ENCODE measurements at regions not wholly inside any gene's neighbourhood (a gene's known extent, or its start where the extent isn't known, plus 50 kb on each side); places are given as distances from the start of the nearest gene placed in this dataset.

DNA sequence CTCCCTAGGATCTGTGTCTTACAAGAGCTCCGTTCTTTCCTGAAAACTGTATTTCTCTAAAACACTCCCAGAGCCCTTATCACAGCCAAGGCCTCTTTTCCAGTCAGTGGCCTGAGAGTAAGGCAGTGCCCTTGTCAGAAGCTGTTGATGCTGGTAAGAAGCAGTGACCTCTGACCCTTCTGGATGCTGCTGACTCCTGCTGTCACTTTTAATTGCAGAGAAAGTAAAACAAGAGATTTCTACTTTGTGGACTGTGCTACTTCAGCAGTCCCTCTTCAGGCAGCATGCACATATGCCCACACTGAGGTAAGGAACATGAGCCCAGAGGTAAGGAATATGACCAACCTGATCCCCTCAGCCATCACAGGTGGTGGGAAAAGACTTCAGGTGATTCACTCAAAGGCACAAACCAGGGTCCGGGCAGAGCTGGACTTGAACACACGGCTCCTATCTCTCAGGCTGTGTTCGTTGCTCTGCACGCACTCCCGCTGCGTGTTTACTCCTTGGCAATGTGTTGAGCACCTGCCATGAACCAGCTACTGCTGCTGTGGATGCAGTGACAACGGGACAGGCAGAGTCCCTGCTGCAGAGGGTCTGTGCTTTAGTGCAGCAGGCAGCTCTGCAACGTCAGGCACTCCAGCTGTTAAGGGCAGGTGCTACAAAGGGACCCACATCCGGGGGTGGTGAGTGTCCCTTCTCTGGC is 201.9 kb upstream of the CST7 start:
- Mint-ChIP-seq H3K9me3 (no peaks in the 10 kb centered on the region), H3K36me3 (no peaks in the 10 kb centered on the region), H3K27me3 (no peaks in the 10 kb centered on the region), H3K4me3 (no peak overlapping the region), H3K27ac (peak overlapping the region; percentile 48), H3K4me1 (ENCODE audit: unreplicated experiment) (peaks cover 7% of the 10 kb centered on the region)
- peak; percentile 34 for DNase-seq (ENCODE audit: extremely low spot score, unreplicated experiment)
- TF ChIP-seq, protein P1, sequence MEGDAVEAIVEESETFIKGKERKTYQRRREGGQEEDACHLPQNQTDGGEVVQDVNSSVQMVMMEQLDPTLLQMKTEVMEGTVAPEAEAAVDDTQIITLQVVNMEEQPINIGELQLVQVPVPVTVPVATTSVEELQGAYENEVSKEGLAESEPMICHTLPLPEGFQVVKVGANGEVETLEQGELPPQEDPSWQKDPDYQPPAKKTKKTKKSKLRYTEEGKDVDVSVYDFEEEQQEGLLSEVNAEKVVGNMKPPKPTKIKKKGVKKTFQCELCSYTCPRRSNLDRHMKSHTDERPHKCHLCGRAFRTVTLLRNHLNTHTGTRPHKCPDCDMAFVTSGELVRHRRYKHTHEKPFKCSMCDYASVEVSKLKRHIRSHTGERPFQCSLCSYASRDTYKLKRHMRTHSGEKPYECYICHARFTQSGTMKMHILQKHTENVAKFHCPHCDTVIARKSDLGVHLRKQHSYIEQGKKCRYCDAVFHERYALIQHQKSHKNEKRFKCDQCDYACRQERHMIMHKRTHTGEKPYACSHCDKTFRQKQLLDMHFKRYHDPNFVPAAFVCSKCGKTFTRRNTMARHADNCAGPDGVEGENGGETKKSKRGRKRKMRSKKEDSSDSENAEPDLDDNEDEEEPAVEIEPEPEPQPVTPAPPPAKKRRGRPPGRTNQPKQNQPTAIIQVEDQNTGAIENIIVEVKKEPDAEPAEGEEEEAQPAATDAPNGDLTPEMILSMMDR (conservative IDR thresholded peaks at IDR 0.05), result no peak

GRCh38 chr20:24747881-24748595 is 201.0 kb upstream of the CST7 start:
- no peaks in the 10 kb centered on the region for H3K27me3 Mint-ChIP-seq
- no peaks in the 10 kb centered on the region for H3K36me3 Mint-ChIP-seq
- TF ChIP-seq, protein P1 (conservative IDR thresholded peaks at IDR 0.05), result no peak
- peaks cover 7% of the 10 kb centered on the region for H3K4me1 Mint-ChIP-seq (ENCODE audit: unreplicated experiment)
- no peaks in the 10 kb centered on the region for H3K9me3 Mint-ChIP-seq
- no peak overlapping the region for H3K27ac Mint-ChIP-seq
- no peak overlapping the region for H3K4me3 Mint-ChIP-seq
- DNase-seq (ENCODE audit: extremely low spot score, unreplicated experiment), result peak; percentile 43

DNA sequence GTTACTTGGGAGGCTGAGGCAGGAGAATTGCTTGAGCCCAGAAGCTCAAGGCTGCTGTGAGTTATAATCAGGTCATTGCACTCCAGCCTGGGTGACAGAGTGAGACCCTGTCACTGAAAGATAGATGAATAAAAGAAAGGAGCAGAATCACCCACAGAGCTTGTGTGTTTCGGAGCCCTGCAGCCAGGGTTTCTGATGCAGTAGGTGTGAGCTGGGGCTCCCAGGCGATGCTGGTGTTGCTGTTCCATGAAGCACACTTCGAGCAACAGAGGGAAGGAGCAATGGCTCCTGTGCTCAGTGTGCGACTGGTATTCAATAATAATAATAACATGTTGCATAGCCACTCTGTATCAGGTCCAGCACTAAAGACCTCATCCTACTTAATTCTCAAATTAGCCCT is 197.5 kb upstream of the CST7 start:
- TF ChIP-seq, protein P1 (conservative IDR thresholded peaks at IDR 0.05), result no peak
- Mint-ChIP-seq H3K36me3 (no peaks in the 10 kb centered on the region), H3K27ac (no peak overlapping the region), H3K4me1 (ENCODE audit: unreplicated experiment) (peaks cover 26% of the 10 kb centered on the region), H3K27me3 (no peaks in the 10 kb centered on the region), H3K4me3 (no peak overlapping the region), H3K9me3 (no peaks in the 10 kb centered on the region)
- DNase-seq (ENCODE audit: extremely low spot score, unreplicated experiment), result peak; percentile 18

- Mint-ChIP-seq H3K27ac (no peak overlapping the region), H3K9me3 (no peaks in the 10 kb centered on the region), H3K27me3 (no peaks in the 10 kb centered on the region), H3K4me3 (no peak overlapping the region), H3K4me1 (ENCODE audit: unreplicated experiment) (peaks cover 25% of the 10 kb centered on the region), H3K36me3 (no peaks in the 10 kb centered on the region)
- DNase-seq (ENCODE audit: extremely low spot score, unreplicated experiment), result peak; percentile 34
- TF ChIP-seq, protein P1 (conservative IDR thresholded peaks at IDR 0.05), result no peak
Observed at GRCh38 chr20:24752612-24753011, 196.5 kb upstream of the CST7 start.

GRCh38 chr20:24753130-24753529 is 195.9 kb upstream of the CST7 start:
- DNase-seq (ENCODE audit: extremely low spot score, unreplicated experiment), result peak; percentile 25
- Mint-ChIP-seq H3K27ac (no peak overlapping the region), H3K9me3 (no peaks in the 10 kb centered on the region), H3K27me3 (no peaks in the 10 kb centered on the region), H3K36me3 (no peaks in the 10 kb centered on the region), H3K4me3 (no peak overlapping the region), H3K4me1 (ENCODE audit: unreplicated experiment) (peaks cover 25% of the 10 kb centered on the region)
- TF ChIP-seq, protein P1 (conservative IDR thresholded peaks at IDR 0.05), result no peak
